A549 (cell line): ENCODE measurements at regions not wholly inside any gene's neighbourhood (a gene's known extent, or its start where the extent isn't known, plus 50 kb on each side); places are given as distances from the start of the nearest gene placed in this dataset.

Source experiments
- ATAC-seq, 2 experiments: fragments of 200-7000 bp in 1 of 2; fragments of >200 bp in 1 of 2; cut with Nextera tagmentation in 1 of 2; cut with Tn5 transposase in 1 of 2; 3 replicates each; pipeline versions ENCODE4 v1.8.0 to v1.9.1; 2018 to 2020; ENCODE audit warnings: mild to moderate bottlenecking in 1 of 2, moderate library complexity in 1 of 2
- CTCF ChIA-PET: fragments of 300-600 bp; sonication (Branson Sonifier 250); formaldehyde crosslinking; extraction: SDS; loops from one replicate; lab custom pipeline; 2021; ENCODE audit warnings: antibody characterized with exemption, inconsistent platforms; lab: Yijun Ruan, JAX
- POLR2A ChIA-PET: fragments of 350-600 bp; formaldehyde crosslinking; extraction: SDS; loops from one replicate; lab custom pipeline; 2021; ENCODE audit warnings: antibody characterized with exemption, inconsistent platforms; lab: Yijun Ruan, JAX
- DNase-seq, 2 experiments: peaks; one replicate each; pipeline versions ENCODE4 v3.0.0 to v3.0.0-alpha.2; 2011 to 2016; ENCODE audit warnings: low read depth in 1 of 2, low spot score in 1 of 2
- FAIRE-seq: peaks from 2 replicates; lab custom pipeline; 2011; peaks lifted over from hg19 to GRCh38; lab: Jason Lieb, UNC
- H3K27ac ChIP-seq, 2 experiments: fragments of >200 bp; sonication (Bioruptor Twin); formaldehyde crosslinking; 3 replicates each; pipeline ENCODE4 v1.5.1; 2016 to 2017
- H3K4me1 ChIP-seq: fragments of >200 bp; sonication (Bioruptor Twin); formaldehyde crosslinking; 3 replicates; pipeline ENCODE4 v1.6.1; 2016
- H3K4me2 ChIP-seq: fragments of >200 bp; sonication (Bioruptor Twin); formaldehyde crosslinking; 3 replicates; pipeline ENCODE4 v1.6.1; 2016
- H3K4me3 ChIP-seq: fragments of >200 bp; sonication (Bioruptor Twin); formaldehyde crosslinking; 3 replicates; pipeline ENCODE4 v1.5.1; 2016
- H3K9me3 ChIP-seq: fragments of >200 bp; sonication (Bioruptor Twin); formaldehyde crosslinking; 3 replicates; pipeline ENCODE4 v1.6.1; 2016
- BHLHE40 ChIP-seq: IDR thresholded peaks from 2 replicates; pipeline ENCODE4 v1.6.1; 2012; ENCODE audit warnings: low read depth, low read length, inconsistent platforms
- CBX2 ChIP-seq: fragments of 200-600 bp; sonication (generic); IDR thresholded peaks from 2 replicates; pipeline ENCODE4 v1.6.1; 2016; ENCODE audit warnings: low read depth, mild to moderate bottlenecking, borderline replicate concordance
- CBX8 ChIP-seq: fragments of 200-600 bp; sonication (generic); IDR thresholded peaks from 2 replicates; pipeline ENCODE4 v1.6.1; 2016
- CEBPB ChIP-seq, 2 experiments: fragments of >200 bp in 1 of 2; sonication (Bioruptor Twin) in 1 of 2; formaldehyde crosslinking in 1 of 2; IDR thresholded peaks; 2 replicates each; pipeline ENCODE4 v1.6.1; 2012 to 2016
- CHD4 ChIP-seq: fragments of 200-600 bp; sonication (generic); IDR thresholded peaks from 2 replicates; pipeline ENCODE4 v1.6.1; 2016; ENCODE audit warnings: antibody characterized with exemption, mild to moderate bottlenecking, borderline replicate concordance
- EP300 ChIP-seq, 2 experiments: fragments of >200 bp; sonication (Bioruptor Twin); formaldehyde crosslinking; IDR thresholded peaks; 2 replicates in 1 of 2; 3 replicates in 1 of 2; pipeline ENCODE4 v1.6.1; 2016 to 2017
- FOSB ChIP-seq: fragments of 250-450 bp; sonication (Bioruptor Pico); IDR thresholded peaks from 2 replicates; pipeline ENCODE4 v1.5.0; 2020; ENCODE audit warnings: mild to moderate bottlenecking, moderate library complexity
- FOXS1 ChIP-seq: fragments of 250-450 bp; sonication (Bioruptor Pico); IDR thresholded peaks from 2 replicates; pipeline ENCODE4 v1.5.0; 2020; ENCODE audit warnings: mild to moderate bottlenecking, moderate library complexity
- GATA3 ChIP-seq: IDR thresholded peaks from 2 replicates; pipeline ENCODE4 v1.6.1; 2012; ENCODE audit warnings: borderline replicate concordance
- HDAC2 ChIP-seq: fragments of 200-600 bp; sonication (generic); IDR thresholded peaks from 2 replicates; pipeline ENCODE4 v1.6.1; 2016
- HES2 ChIP-seq: fragments of >200 bp; sonication (Bioruptor Twin); formaldehyde crosslinking; IDR thresholded peaks from 2 replicates; pipeline ENCODE4 v1.6.1; 2016
- HEYL ChIP-seq: fragments of 250-450 bp; sonication (Bioruptor Pico); IDR thresholded peaks from 2 replicates; pipeline ENCODE4 v1.8.0; 2021; ENCODE audit warnings: mild to moderate bottlenecking, moderate library complexity
- HOXA7 ChIP-seq: fragments of 250-450 bp; sonication (Bioruptor Pico); IDR thresholded peaks from 2 replicates; pipeline ENCODE4 v1.5.0; 2020; ENCODE audit warnings: mild to moderate bottlenecking, moderate library complexity
- MAFK ChIP-seq: fragments of 450-650 bp; IDR thresholded peaks from 2 replicates; pipeline ENCODE4 v1.6.1; 2014; ENCODE audit not compliant: partially characterized antibody
- NFE2L2 ChIP-seq: fragments of 150-350 bp; conservative IDR thresholded peaks from 2 replicates; pipeline ENCODE4 v1.6.1; 2014; ENCODE audit warnings: low read length
- PHF8 ChIP-seq: fragments of 200-600 bp; sonication (generic); IDR thresholded peaks from 2 replicates; pipeline ENCODE4 v1.6.1; 2016; ENCODE audit warnings: low read depth, mild to moderate bottlenecking, antibody characterized with exemption, moderate library complexity, borderline replicate concordance
- POLR2A ChIP-seq: IDR thresholded peaks from 2 replicates; pipeline ENCODE4 v1.6.1; 2012; ENCODE audit warnings: mild to moderate bottlenecking, low read length
- POLR2AphosphoS2 ChIP-seq: conservative IDR thresholded peaks from 2 replicates; pipeline ENCODE4 v1.6.1; 2012; ENCODE audit warnings: low read length, improper control_type of control experiment, inconsistent platforms
- RARB ChIP-seq: fragments of 250-450 bp; sonication (Bioruptor Pico); IDR thresholded peaks from 2 replicates; pipeline ENCODE4 v1.8.0; 2021; ENCODE audit warnings: mild to moderate bottlenecking, moderate library complexity
- RFX5 ChIP-seq: fragments of 450-650 bp; IDR thresholded peaks from 2 replicates; pipeline ENCODE4 v1.7.1; 2014; ENCODE audit warnings: antibody characterized with exemption, mild to moderate bottlenecking, moderate library complexity
- WGBS: methylation state at CpG from one replicate; pipeline ENCODE4 v1.1.6; 2017; ENCODE audit errors: missing lambda C conversion rate; 5-methylcytosine and 5-hydroxymethylcytosine counted together
- TF ChIP-seq, protein P1 (sequence below): fragments of 250-450 bp; sonication (Bioruptor Pico); IDR thresholded peaks from 2 replicates; pipeline ENCODE4 v1.5.0; 2021; ENCODE audit warnings: mild to moderate bottlenecking, moderate library complexity, borderline replicate concordance
- TF ChIP-seq, protein P2 (sequence below): fragments of >200 bp; sonication (Bioruptor Twin); formaldehyde crosslinking; IDR thresholded peaks from 3 replicates; pipeline ENCODE4 v1.6.1; 2016
- TF ChIP-seq, protein P3 (sequence below): fragments of 250-450 bp; sonication (Bioruptor Pico); IDR thresholded peaks from 2 replicates; pipeline ENCODE4 v1.5.0; 2020; ENCODE audit warnings: low read depth, mild to moderate bottlenecking, moderate library complexity

DNA sequence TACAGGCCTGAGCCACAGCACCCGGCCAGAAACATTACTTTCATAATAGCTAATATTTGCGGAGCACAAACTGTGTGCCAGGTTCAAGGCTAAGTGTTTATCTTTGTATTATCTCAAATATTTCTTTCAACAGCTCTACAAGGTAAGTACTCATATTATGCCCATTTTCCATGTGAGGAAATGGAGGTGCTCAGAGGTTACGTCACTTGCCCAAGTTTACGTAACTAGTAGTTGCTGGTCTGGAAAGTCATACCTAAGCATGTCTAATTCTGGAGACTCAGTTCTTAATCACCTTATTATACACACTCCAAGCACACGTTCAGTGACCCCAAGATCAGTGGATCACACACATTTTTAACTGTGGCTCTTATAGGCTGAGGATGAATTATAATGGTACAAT is 177.5 kb downstream of the OXSM start:
- CTCF ChIA-PET, result no interaction called here

GRCh38 chr3:25971736-25972135 is 181.8 kb downstream of the OXSM start:
- no peaks in the 10 kb centered on the region for H3K9me3 ChIP-seq
- no peak overlapping the region for H3K4me2 ChIP-seq
- no peak for TF ChIP-seq MAFK
- TF ChIP-seq CHD4, result no peak
- TF ChIP-seq FOSB (CRISPR knock-in tag), result no peak
- no peak for TF ChIP-seq FOXS1 (CRISPR knock-in tag)
- TF ChIP-seq EP300 (IDR thresholded peaks at IDR 0.05), result no peak
- TF ChIP-seq HES2, result no peak
- 0% methylated on average over 2 of the region's 2 CpGs for WGBS
- DNase-seq, result no peak
- ATAC-seq, result no peak
- CTCF ChIA-PET, result no interaction called here
- H3K4me1 ChIP-seq, result no peaks in the 10 kb centered on the region
- no peak overlapping the region for H3K27ac ChIP-seq
- POLR2A ChIA-PET, result no interaction called here
- no peak overlapping the region for H3K4me3 ChIP-seq
- FAIRE-seq, result no peak

More for the DNA sequence above, 177.5 kb downstream of the OXSM start:
- no peak for TF ChIP-seq RFX5
- no peak for TF ChIP-seq GATA3
- TF ChIP-seq POLR2AphosphoS2, result no peak
- no peak for TF ChIP-seq EP300 (IDR thresholded peaks at IDR 0.05)
- no peak for TF ChIP-seq PHF8
- no peak for TF ChIP-seq RARB
- no peak for TF ChIP-seq CBX2
- no peak for TF ChIP-seq CBX8
- DNase-seq (no peak), ATAC-seq (no peak), FAIRE-seq (no peak)
- no peak overlapping the region for H3K4me3 ChIP-seq
- POLR2A ChIA-PET, result no interaction called here
- H3K4me1 ChIP-seq, result no peaks in the 10 kb centered on the region
- H3K9me3 ChIP-seq, result no peaks in the 10 kb centered on the region
- 56% methylated on average over 5 of the region's 5 CpGs for WGBS
- no peak overlapping the region for H3K27ac ChIP-seq
- no peak overlapping the region for H3K4me2 ChIP-seq

DNA sequence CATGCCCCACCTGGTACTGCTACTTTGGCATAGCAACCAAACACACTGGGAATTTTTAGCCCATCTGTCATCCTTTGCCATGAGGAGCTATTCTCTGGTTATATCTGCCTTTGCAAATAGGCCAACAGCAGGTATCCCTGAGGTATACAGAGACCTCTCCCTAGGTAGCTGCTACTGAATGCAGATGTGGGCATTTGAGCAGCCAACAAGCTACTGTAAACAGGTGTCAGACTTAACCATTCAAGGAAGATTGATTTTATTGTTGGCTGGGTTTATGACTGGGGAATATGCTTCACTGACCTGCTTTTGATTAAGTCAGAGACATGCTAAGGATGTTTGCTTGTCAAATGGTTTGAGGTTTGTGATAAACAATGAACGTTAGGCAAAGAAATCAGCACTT is 183.2 kb downstream of the OXSM start:
- no peak for DNase-seq
- CTCF ChIA-PET, result no interaction called here
- ATAC-seq, result no peak
- TF ChIP-seq NFE2L2, result no peak
- no peak for TF ChIP-seq POLR2A
- no peak for TF ChIP-seq HDAC2
- TF ChIP-seq CBX2, result no peak
- TF ChIP-seq, protein P1, sequence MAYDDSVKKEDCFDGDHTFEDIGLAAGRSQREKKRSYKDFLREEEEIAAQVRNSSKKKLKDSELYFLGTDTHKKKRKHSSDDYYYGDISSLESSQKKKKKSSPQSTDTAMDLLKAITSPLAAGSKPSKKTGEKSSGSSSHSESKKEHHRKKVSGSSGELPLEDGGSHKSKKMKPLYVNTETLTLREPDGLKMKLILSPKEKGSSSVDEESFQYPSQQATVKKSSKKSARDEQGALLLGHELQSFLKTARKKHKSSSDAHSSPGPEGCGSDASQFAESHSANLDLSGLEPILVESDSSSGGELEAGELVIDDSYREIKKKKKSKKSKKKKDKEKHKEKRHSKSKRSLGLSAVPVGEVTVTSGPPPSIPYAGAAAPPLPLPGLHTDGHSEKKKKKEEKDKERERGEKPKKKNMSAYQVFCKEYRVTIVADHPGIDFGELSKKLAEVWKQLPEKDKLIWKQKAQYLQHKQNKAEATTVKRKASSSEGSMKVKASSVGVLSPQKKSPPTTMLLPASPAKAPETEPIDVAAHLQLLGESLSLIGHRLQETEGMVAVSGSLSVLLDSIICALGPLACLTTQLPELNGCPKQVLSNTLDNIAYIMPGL, result no peak
- TF ChIP-seq, protein P2, sequence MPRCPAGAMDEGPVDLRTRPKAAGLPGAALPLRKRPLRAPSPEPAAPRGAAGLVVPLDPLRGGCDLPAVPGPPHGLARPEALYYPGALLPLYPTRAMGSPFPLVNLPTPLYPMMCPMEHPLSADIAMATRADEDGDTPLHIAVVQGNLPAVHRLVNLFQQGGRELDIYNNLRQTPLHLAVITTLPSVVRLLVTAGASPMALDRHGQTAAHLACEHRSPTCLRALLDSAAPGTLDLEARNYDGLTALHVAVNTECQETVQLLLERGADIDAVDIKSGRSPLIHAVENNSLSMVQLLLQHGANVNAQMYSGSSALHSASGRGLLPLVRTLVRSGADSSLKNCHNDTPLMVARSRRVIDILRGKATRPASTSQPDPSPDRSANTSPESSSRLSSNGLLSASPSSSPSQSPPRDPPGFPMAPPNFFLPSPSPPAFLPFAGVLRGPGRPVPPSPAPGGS, result no peak
- no peak for TF ChIP-seq CEBPB (IDR thresholded peaks at IDR 0.05)
- TF ChIP-seq HEYL (CRISPR knock-in tag), result no peak
- TF ChIP-seq BHLHE40, result no peak
- TF ChIP-seq, protein P3, sequence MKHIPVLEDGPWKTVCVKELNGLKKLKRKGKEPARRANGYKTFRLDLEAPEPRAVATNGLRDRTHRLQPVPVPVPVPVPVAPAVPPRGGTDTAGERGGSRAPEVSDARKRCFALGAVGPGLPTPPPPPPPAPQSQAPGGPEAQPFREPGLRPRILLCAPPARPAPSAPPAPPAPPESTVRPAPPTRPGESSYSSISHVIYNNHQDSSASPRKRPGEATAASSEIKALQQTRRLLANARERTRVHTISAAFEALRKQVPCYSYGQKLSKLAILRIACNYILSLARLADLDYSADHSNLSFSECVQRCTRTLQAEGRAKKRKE (CRISPR knock-in tag), result no peak
- no peak for TF ChIP-seq HES2
- TF ChIP-seq HOXA7, result no peak
- Histone ChIP-seq H3K4me2 (no peak overlapping the region), H3K4me3 (no peak overlapping the region), H3K27ac (no peak overlapping the region), H3K9me3 (no peaks in the 10 kb centered on the region), H3K4me1 (no peaks in the 10 kb centered on the region)
- POLR2A ChIA-PET, result no interaction called here
- WGBS, result 4% methylated on average over 1 of the region's 1 CpG
- no peak for FAIRE-seq
